ENCODE measurements at regions not wholly inside any gene's neighbourhood (a gene's known extent, or its start where the extent isn't known, plus 50 kb on each side); places are given as distances from the start of the nearest gene placed in this dataset.
"Not testable (repeated sequence)": the region's sequence is repeated elsewhere in the genome, so short reads cannot be mapped to it uniquely, and the experiment has no call there.

DNA sequence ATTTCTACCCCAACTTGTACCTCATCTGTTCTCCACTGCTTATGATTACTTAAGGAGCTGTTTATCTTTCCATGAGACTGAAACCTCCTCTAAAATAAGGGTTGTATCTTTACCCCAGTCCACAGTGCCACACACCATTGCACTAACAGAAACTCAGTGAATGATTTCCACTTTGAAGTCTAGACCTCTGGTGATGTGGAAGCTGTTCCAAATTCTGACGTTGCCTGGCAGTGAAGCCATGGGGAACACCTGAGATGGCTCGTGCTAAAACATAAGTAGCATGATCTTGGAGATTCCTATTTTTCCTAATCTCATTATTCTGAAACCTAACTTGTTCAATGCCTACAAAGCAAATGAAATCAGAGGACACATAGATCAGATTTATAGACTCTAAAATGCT is 583.2 kb downstream of the EBF1 start:
- DNase-seq (ENCODE audit: low spot score): no peak

DNA sequence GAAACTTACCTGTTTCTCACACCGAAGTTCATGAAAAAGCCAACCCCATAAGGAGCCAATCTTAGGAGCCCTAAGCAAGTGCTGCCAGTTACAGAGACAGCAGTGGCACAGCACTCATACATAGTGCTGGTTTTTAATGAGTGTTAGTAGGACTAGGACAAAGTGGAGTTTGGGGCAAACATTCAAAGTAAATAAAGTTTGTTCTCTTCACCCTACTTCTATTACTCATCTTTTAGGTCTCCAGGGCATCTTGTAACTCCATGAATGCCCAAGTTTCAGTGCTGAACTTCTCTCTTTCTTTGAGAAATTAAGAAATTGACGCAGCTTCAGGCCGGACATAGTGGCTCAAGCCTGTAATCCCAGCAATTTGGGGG is 584.7 kb downstream of the EBF1 start:
- no peak for DNase-seq (ENCODE audit: low spot score)

- DNase-seq (ENCODE audit: low spot score): no peak
These were observed 585.3 kb downstream of the EBF1 start for GRCh38 chr5:158514319-158514985.

DNA sequence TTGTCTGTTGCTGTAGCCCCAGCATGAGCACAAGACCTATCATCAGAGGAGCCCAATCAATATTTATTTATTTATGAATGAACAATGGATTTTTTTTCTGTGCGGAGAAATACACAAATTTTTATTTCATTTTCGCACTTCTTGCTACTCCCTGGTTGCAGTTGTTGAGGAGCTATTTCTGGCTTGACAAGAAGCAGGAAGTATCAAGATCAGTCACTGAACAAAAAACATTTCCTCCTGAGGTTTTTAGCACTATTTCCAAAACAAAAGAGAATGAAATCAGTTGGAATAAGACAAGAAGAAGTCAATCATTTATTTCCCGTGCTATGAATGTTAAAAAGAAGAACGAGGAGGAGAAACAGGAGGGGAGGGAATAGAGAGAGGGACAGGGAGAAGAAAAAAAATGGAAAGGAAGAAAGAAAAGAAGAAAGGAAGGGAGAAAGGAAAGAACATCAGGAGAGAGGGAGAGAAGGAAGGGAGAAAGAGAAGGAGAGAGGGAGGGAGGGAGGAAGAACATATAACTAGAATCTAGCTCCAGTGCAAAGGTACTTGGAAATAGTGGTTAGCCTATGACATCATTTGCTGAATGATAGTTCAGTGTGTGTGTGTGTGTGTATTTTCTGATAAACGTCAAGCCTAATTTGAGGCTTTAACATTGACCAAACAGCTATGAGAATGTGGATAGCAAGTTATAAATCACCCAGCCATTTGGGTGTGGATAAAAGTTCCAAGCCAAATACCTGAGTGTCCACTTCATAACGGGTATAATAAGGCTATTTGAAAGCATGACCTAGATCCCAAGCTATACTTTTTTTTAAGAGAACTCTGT is 586.0 kb downstream of the EBF1 start:
- no peak for DNase-seq (ENCODE audit: low spot score)

GRCh38 chr5:158511454-158511853 is 588.3 kb downstream of the EBF1 start:
- no peak for DNase-seq (ENCODE audit: low spot score)

GRCh38 chr5:158510479-158510878 is 589.2 kb downstream of the EBF1 start:
- no peak for DNase-seq (ENCODE audit: low spot score)

- no peak for DNase-seq (ENCODE audit: low spot score)
These were observed 593.1 kb downstream of the EBF1 start for GRCh38 chr5:158506648-158507047.

DNA sequence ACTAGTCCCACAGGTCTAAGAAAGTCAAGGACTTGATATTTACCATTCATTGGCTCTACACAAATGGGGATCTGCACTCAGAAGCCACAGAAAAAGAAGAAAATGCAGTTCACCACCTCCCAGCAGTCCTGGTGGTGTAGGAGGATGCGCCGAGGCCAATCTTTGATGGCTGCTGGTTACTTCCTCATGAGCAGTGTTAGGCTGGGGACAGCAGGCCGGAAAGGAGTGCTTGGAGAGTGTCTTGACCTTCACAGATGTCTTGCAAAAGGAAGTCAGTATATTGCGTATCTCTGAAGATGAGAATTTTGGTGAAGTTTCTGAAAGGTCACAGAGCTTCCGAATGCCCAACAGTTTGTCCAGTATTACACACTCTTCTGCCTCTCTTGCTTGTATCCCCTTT is 597.0 kb downstream of the EBF1 start:
- no peak for DNase-seq (ENCODE audit: low spot score)

DNA sequence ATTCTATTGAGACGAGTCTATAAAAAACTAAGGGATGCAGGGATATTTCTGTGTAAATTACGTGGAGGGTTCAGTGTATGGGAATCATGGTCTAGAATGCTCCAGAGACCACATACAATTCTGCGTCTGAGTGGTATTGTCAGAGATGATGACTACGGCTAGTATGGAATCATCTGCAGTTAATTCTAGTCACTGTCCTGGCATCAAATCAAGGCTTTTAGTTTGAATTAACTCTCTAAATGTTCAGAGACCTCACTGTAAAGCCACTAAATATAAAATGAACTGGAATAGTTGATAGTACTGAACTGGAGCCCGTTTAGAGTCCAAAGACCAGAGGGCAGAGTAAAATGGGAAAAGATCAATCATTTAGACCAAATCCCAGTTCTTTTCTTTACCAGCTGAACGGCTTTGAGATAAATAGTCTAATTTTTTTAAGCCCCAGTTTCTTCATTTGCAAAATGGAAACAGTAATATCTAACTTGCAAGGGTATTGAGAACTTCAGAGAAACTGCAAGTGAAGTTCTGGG is 599.8 kb downstream of the EBF1 start:
- DNase-seq (ENCODE audit: low spot score): no peak

DNA sequence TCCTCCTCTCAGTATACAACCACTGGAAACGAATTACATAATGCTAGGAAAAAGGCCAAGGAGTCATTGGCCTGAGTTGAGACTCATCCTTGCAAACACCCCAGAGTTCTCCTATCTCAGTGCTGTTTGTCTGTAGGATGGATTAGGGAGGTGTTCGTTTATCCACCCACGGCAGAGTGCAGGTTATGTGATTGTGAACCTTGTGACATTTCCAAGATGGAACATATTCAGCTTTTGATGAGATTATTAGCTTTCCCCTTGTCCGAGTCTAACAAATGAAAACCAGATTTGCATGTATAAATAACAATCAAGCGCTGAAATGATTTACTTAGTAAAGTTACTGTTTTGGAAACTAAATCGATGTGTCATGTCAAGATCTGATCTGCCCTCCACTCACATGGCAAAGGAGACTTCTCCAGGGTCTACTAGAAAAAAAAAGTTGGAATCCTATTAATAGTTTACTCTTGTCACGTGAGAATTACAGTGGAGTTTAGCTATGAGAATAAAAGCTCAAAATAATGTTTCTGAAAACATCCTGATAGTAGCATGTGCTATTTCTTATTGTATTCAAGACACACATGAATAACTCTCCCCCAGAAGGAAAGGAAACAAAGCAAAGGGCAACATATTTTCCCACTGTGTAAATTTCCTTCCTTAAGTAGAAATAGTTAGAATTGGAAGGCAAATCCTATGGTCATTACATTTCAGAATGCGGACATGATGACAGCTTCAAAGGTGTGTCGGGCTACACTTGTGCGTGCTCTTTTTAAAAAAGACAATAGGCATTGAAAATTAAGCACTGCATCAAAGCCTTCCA is 600.4 kb downstream of the EBF1 start:
- DNase-seq (ENCODE audit: low spot score): no peak

DNA sequence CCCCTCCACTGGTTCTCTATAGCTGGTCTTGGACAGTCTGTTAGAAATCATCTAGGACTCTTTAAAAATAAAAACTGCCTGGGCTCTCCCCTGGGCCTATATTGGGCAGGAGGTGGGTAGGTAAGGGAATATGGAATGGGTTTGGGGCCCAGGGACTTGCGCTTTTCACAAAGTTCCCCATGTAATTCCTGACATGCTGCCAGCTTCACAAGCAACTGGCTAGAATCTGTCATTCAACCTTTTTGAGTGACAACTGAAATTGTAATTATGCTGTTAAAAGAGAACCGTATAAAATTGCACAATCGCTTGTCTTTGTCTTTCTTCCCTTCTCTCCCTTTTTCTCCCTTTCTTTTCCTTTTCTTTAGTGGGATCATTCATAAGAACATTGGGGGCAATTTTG is 603.1 kb downstream of the EBF1 start:
- DNase-seq (ENCODE audit: low spot score): no peak

DNA sequence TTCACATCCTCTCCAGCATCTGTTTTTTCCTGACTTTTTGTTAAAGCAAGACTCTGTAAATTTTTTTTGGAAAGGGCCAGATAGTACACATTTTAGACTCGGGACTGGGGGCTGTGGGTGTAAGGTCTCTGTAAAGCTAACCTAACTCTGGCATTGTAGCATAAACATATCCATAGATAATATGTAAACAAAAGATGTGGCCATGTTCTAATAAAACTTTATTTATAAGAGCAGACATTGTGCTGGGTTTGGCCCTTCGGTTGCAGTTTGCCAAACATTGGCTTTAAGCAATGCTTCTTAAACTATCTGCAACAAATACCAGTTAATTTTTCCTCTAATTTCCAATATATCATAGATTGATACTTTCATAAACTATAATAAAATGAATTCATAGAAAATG is 605.2 kb downstream of the EBF1 start:
- DNase-seq (ENCODE audit: low spot score): no peak

DNA sequence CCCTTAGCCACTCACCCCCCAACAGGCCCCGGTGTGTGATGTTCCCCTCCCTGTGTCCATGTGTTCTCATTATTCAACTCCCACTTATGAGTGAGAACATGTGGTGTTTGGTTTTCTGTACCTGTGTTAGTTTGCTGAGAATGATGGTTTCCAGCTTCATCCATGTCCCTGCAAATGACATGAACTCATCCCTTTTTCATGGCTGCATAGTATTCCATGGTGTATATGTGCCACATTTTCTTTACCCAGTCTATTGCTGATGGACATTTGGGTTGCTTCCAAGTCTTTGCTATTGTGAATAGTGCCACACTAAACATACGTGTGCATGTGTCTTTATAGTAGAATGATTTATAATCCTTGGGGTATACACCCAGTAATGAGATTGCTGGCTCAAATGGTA is 605.7 kb downstream of the EBF1 start:
- not testable (repeated sequence) for DNase-seq (ENCODE audit: low spot score)

DNA sequence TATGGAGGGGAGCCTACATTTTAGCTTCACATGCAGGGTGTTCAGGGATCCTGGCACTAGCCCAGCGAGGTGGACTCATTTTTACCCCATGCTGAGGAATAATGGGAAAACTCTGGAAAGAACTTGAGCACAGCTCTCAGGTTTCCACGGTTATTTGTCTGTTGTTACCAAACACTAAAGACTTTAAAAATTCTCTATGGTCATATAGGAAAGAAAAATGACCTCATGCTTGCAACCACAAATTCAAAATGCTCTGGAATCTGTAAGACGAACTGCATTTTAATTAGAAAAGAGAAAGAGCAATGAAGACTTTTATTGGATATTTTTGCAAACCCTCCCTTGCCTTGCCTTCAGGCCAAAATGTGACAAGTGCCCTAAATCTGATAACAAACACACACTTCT is 606.9 kb downstream of the EBF1 start:
- DNase-seq (ENCODE audit: low spot score): no peak

DNA sequence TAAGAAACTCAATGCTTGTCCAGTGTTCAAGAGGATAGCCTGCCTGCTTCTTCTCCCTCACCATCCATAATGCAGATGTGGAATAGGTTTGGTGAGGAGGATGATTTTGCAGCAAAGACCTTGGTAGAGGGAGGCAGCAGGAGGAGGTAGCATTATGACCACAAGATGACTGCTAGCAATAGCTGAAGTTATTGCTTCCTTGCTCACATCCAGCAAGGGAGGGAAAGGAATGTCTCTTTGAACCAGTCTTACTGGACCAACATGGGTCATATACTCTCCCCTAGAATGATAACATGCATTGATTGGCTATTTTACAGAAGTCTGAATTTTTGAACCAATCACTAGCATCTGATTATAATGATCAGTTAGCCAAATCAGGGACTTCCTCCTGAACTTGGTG is 607.6 kb downstream of the EBF1 start:
- no peak for DNase-seq (ENCODE audit: low spot score)

DNA sequence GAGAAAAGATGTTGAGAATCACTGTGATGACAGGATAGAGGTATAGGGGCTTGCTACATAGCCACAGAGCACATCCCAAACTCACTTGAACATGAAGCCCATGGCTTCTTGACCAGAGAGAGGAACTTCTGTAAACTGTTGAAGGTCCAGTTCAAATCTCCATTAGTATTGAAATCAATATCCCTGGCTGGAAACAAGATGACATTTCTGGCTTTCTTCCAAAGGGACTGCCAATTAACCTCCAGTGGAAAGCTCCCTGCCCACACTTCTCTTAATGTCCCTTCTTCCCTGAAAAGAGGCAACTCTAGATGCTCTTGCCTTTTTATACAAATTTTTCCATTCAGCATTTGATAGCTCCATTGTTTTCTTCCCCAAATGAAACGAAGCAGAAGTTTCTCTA is 612.1 kb downstream of the EBF1 start:
- no peak for DNase-seq (ENCODE audit: low spot score)

DNA sequence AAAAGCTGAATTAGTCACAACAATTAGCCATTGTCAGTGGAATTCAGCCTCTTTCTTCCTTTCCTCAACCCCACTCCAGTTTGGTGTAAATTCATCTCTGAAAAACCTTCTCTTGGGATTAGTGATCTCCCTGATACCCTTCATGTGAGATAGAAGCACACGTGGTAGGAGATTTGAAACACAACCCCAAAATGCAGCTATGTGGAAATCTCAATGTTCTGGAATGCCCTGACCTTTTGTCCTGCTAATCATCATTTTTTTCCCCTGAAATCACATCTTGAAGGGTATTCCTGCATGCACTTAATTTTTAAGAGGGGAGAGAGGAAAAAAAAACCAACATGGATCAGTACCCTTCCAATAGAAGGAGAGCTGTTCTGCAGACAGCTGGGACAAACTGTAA is 612.6 kb downstream of the EBF1 start:
- DNase-seq (ENCODE audit: low spot score): no peak

GRCh38 chr5:158486566-158486965 is 613.1 kb downstream of the EBF1 start:
- no peak for DNase-seq (ENCODE audit: low spot score)

DNA sequence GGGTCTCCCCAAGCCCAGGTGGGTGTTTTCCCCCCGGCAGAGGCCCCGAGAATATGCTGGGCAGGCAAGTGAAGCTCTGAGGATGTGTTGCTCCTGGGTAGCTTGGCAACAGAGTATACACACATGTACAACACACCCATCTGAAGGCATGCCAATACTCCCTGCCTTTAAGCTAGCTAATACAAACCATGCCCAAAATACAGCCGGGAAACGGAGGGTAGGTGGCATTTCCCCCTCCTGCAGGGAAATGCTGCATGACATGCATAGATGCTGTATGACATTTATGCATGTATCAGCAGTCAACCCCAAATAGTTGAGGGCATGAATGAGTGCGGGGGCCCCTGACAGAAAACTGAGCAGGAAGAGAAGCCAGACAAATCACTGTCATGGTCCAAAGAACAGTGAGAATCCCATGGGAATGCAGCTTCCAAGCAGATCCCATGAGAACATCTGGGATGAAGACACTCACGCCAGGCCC is 614.1 kb downstream of the EBF1 start:
- no peak for DNase-seq (ENCODE audit: low spot score)

DNA sequence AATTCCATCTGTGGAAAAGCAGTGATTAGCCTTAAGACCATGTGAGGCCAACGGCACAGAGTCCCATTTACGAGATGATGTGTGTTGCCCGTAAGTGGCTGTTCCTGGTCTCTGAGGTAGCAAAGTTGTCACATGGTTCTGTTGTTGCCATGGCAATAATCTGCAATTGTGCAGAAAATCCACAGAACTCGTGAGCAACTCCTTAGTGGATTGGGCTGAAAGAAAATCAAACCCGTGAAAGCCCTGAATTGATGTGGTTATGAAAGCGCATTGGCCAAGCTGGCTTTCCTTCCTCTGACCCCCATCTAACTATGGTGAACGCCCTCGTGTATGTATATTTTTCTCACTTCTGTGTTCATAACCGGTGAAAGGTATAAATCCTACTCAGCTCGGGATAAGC is 614.7 kb downstream of the EBF1 start:
- no peak for DNase-seq (ENCODE audit: low spot score)

GRCh38 chr5:158484150-158484549 is 615.6 kb downstream of the EBF1 start:
- DNase-seq (ENCODE audit: low spot score): no peak

DNA sequence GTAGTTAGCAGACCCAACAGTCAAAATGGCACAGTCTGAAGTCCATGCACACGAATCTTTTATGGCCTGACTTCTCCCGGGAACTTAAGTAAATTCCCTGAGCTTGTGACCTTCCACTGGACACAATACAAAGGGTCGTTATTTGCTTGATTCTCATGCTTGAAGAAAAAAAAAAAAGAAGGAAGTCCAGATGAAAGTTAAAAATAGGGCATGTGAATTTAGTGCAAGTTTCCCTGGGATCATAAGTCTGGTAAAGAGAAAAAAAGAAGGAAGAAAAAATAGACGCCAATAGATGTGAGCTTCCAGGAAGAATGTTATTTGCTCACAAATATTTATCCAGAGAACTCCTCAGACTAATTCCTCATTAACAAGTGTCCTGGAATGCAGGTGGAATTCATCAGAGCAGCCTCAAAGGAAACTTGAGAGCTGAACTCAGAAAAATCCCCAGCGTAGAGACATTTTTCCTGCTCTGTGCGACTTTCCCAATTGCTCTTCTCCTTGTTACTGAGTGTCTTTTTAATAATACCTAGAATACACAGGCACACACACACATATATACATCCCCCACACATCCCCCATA is 616.3 kb downstream of the EBF1 start:
- no peak for DNase-seq (ENCODE audit: low spot score)
